CD4-positive, alpha-beta T cell treated with Interleukin-10 for 1 hour (primary cell): ENCODE measurements at regions not wholly inside any gene's neighbourhood (a gene's known extent, or its start where the extent isn't known, plus 50 kb on each side); places are given as distances from the start of the nearest gene placed in this dataset.

Experiments
- DNase-seq: peaks from one replicate; pipeline ENCODE4 v3.0.0-alpha.2; 2020

- DNase-seq, result no peak
Observed at GRCh38 chr21:37967036-37967435, 50.8 kb upstream of the KCNJ6 start.

DNA sequence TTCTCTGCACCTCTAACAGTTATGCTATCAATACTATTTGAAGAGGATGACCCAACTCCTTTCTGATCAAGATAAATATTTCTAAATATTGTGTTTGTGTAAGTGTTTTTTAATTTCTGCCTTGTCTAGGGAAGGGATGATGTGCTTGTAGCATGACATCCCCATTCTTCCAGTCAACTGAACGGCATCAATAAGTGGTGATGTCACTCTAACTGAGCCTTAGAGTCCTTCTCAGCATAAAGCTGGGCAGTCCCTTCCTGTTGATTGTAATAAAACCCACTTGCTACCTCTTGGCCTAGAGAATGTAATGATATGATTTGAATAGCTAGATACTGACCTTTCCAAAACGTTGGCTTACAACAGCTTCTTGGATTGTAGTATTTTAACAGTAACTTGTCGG lies 52.5 kb upstream of the KCNJ6 start:
- DNase-seq, result no peak

GRCh38 chr21:37970548-37970947 lies 54.3 kb upstream of the KCNJ6 start:
- no peak for DNase-seq

DNA sequence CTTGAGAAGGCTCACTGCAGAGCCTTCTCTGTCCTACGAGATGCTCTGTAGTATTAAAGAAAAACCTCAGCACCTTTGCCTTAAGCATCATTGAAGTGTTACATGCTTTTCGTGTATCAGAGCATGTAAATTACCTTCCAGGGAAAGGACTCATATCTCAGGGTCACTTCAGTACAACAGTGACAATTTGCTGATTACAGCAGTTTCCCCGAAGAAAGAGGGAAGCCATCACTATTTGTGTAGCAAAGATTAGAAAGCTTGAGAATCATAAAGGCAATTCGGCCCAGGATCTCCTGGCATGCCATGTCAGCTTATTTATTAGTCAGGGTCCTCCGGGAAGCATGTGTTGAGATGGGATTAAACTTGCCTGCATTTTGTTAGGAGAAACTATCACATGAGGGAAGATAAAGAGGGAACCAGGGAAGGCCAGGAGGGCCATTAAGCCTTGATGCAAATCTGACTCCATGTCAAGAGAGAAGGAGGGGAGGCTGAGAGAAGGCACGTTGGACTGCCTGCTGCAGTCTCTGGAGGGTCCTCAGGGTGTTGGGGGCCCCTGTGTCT lies 55.2 kb upstream of the KCNJ6 start:
- no peak for DNase-seq

- no peak for DNase-seq
Observed at GRCh38 chr21:37974081-37974480, 57.8 kb upstream of the KCNJ6 start.

DNA sequence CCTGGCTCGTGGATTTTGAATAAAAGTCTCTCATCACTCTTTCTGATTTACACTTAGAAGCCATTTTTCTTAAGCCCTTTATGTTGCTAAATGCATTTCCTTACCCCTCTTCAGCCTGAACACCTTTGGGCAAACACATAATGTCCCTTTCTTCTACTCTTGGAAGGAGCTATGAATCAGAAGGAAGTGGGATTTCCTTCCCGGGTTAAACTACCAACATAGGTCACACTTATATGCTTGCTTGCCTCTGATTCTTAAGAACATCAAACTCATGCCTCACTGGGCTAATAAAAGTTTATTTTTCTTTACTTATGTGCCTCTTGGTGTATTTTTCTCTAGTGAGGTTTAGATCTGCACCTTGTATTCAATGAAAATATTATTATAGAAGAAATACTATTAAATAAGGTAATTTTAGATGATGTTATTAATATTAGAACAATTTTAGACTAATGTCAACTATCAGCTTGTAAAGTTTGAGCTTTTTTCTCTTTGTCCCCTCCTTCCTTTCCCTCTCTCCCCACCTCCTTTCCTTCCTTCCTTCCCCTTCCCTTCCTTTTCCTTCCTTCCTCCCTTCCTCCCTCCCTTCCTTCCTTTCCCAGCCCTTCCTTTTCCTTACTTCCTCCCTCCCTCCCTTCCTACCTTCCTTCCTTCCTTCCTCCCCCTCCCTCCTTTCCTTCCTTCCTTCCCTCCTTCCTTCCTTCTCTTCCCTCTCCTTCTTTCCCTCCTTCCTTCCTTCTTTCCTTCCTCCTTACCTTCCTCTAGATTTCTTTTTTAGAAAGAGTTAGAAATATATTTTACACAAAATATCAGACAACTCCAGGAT lies 66.5 kb upstream of the KCNJ6 start:
- DNase-seq, result no peak

DNA sequence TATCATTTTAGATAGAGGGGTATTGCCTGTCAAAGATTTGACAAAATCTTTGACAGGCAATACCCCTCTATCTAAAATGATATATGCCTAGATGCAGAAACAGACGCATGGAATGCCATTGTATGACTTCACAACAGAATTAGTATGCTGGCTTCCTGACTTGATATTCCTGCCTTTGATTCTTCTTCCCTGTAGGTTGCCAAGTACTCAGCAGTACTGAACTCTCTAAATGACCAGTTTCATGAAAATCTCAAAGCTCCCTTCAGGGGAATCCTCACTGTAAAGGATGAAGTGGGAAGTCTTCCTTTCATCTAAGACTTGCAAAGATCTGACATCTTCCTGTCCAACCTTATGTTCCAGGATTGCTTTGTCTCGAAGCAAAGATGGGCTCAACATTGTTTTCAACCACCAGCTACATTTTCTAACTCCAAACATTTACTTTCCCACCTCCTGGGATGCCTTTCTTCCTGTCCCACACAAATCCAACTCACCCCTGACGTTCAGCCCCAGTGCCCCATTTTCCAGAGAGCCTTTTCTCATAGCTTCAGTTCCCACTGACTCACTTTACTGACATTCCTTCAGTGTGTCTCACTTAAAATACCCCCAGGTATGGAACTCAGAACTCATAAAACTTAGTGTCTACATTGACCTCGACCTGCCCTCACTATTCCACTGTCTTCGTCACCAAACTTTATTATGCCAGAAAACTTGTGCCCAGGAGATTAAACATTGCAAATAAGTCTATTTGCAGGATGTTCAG lies 67.3 kb upstream of the KCNJ6 start:
- no peak for DNase-seq

GRCh38 chr21:37984416-37984815 lies 68.2 kb upstream of the KCNJ6 start:
- no peak for DNase-seq

DNA sequence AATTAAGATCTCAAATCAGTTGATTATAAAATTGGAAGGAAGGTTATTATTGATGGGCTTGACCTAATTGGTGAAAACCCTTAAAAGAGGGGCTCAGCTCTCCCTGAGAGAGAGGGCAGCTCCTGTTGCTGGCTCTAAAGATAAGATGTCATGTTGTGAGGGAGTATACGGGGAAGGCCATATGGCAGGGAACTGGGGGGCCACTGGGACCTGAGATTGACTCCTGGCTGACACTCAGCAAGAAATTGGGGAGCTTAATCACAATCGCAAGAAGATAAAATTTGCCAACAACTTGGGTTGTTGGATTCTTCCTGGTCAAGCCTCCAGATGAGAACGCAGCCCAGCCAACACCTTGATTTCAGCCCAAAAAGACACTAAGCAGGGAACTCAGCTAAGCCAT lies 69.7 kb upstream of the KCNJ6 start:
- DNase-seq, result no peak

DNA sequence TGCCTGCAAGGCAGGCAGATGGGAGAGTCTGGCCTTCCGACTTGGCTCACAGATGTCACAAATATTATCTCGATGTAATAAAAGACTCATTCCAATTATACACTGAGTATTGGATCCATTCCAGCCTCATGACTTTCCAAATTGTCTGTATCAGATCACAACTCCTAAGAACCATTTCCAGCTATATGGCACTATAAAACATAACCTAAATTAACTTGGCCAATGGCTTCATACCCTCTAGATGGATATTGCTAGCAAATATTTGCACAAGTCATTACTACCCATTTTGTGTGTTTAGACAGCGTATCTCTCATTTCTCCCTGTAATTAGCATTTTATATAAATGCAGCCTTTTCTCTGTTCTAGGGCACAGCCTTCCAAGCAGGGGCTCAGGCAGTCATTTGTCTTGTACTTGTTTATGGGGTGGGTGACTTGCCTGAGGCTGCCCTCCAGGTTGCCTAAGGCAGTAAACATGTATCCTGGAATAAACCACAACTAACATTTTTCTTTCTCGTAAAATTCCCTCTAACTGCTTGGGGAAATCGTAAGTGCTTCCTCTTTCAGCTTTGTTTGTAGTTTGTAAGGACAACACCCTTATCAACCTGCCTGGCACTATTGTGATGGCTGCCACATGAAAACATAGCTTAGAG lies 70.6 kb upstream of the KCNJ6 start:
- no peak for DNase-seq

GRCh38 chr21:37987668-37988067 lies 71.4 kb upstream of the KCNJ6 start:
- DNase-seq, result no peak

DNA sequence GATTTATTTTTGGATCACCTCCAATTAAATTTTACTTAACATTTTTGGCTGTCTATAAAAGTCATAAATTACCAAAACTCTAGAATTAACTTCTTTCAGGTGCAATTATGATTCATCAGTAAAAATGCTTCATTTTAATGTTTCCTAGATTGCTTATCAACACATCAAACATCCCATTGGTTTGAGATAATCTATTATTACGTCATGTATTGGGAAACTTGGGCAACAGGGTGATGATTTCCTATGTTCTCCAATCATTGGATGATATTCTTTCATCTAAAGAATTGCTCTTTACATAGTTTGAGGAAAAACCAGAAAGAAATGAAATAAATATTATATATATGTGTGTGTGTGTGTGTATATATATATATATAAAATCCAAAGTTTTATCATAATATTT lies 76.8 kb upstream of the KCNJ6 start:
- no peak for DNase-seq

DNA sequence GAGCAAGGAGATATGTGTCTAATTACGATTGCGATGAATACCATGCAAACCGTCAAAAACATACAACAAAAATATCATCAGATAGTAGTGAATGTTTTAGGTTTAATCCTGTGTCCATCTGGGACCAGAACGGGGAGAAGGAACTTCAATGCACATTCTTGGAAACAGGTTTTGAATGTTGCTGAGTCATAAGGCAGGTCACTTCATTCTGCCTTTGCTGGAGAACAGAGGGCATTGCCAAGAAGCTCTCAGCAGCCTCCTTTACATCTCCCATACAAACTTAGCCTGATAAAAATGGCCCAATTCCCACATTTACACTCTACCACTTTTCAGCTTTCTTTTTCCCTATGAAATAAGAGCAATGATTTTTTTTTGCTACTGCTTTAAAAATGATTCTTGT lies 78.0 kb upstream of the KCNJ6 start:
- DNase-seq, result no peak

GRCh38 chr21:38012672-38013071 lies 96.4 kb upstream of the KCNJ6 start:
- DNase-seq, result no peak

DNA sequence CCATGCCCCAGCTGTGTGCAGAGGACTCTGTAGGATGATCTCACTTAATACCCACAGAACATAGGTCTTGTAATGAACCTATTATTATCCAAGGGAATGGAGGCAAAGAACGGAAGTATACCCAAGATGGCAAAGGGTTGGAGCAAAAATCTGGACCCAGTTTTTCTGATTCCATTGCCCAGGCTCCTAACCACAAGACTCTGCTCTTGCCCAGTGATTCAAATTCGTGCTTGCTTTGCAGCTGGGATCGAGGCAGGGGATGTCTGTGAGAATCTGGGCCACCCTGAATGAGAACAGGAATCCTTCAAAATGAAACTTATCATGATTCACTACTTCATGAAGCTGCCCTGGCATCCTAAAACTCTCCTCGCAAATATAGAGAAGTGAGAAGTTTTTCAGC lies 97.5 kb upstream of the KCNJ6 start:
- DNase-seq, result no peak

GRCh38 chr21:38014298-38014697 lies 98.0 kb upstream of the KCNJ6 start:
- DNase-seq, result no peak

DNA sequence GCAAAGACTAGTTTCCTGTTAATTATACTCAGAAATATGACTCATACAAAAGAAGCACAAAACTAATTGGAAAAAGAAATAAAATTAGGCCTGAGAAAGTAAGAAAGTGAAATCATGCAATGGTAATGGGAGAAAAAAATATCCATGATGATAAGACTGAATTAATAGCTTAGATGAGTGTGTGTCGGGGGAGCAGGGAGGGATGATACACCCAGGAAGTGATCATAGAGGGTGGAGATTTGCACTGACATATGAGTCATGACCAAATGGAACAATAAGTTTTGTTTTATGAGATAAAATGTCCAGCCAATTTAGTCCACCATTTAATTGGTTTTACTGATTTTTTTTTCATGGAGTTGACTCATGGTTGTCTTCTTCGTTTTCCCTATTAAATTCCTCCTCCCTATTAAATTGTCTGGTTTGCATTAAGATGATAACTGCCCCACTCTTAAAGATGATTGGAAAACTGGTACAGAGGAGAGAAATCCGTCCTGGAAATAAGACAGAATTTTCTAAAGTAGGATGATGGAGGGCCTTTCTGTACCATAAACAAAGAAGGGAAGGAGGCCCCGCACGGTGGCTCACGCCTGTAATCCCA lies 111.7 kb upstream of the KCNJ6 start:
- no peak for DNase-seq

- no peak for DNase-seq
Observed at GRCh38 chr21:38032082-38032801, 116.0 kb upstream of the KCNJ6 start.

DNA sequence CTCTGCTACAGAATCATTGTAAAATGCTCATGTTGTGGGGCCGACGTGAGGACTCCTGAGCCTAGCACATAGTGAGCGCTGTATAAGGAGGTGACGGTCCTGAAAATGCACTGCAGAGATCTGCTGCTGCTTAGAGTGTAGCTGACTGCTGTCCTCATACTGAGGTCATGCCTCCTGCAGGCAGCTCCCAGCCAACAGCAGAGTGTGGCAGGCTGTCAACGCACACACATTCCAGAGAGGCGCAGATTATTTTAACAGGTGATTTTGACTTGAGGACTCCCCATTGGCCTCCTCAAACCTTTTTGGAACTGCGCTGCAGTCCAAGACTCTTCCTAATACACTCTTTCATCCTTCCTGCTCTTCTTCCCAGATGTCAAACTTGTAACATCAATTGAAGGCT lies 119.8 kb upstream of the KCNJ6 start:
- DNase-seq, result no peak

GRCh38 chr21:38037416-38037815 lies 121.2 kb upstream of the KCNJ6 start:
- DNase-seq, result no peak

DNA sequence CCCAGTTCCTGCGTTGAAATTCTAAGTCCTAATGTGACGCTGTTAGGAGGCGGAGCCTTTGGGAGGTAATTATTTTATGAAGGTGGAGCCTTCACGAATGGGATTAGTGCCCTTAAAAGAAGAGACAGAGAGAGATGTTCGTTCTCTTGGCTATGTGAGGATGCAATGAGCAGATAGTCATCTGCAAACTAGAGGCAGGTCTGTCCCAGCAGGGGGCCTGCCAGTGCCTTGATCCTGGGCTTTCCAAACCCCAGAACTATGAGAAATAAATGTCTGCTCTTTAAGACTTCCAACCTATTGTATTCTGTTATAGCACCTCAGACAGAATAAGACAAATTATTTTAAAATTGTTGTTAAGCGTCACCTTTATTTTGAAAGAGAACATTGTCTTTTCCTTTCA lies 123.1 kb upstream of the KCNJ6 start:
- no peak for DNase-seq

GRCh38 chr21:38039841-38040240 lies 123.6 kb upstream of the KCNJ6 start:
- no peak for DNase-seq

GRCh38 chr21:38041493-38041892 lies 125.2 kb upstream of the KCNJ6 start:
- no peak for DNase-seq
